ENCODE measurements at regions not wholly inside any gene's neighbourhood (a gene's known extent, or its start where the extent isn't known, plus 50 kb on each side); places are given as distances from the start of the nearest gene placed in this dataset.
"Not testable (repeated sequence)": the region's sequence is repeated elsewhere in the genome, so short reads cannot be mapped to it uniquely, and the experiment has no call there.

GRCh38 chr14:58752771-58753201 is 115.0 kb downstream of the DACT1 start:
- peak; percentile 35 for DNase-seq (ENCODE audit: low read depth)

- DNase-seq (ENCODE audit: low read depth) = no peak
Measured at GRCh38 chr14:58755031-58755925, 117.5 kb downstream of the DACT1 start.

- DNase-seq (ENCODE audit: low read depth) = no peak
Measured at GRCh38 chr14:58760121-58760520, 122.4 kb downstream of the DACT1 start.

GRCh38 chr14:58762629-58763028 is 124.9 kb downstream of the DACT1 start:
- DNase-seq (ENCODE audit: low read depth) = no peak

GRCh38 chr14:58763210-58763609 is 125.4 kb downstream of the DACT1 start:
- no peak for DNase-seq (ENCODE audit: low read depth)

GRCh38 chr14:58765418-58765831 is 127.7 kb downstream of the DACT1 start:
- DNase-seq (ENCODE audit: low read depth) = no peak

GRCh38 chr14:58765843-58766242 is 128.1 kb downstream of the DACT1 start:
- no peak for DNase-seq (ENCODE audit: low read depth)

GRCh38 chr14:58769011-58769643 is 131.4 kb downstream of the DACT1 start:
- no peak for DNase-seq (ENCODE audit: low read depth)

GRCh38 chr14:58769771-58770170 is 132.0 kb downstream of the DACT1 start:
- no peak for DNase-seq (ENCODE audit: low read depth)

- DNase-seq (ENCODE audit: low read depth) = no peak
Measured at GRCh38 chr14:58770491-58770982, 132.8 kb downstream of the DACT1 start.

GRCh38 chr14:58771016-58771415 is 133.3 kb downstream of the DACT1 start:
- DNase-seq (ENCODE audit: low read depth) = no peak

- DNase-seq (ENCODE audit: low read depth) = no peak
Measured at GRCh38 chr14:58772116-58772515, 134.4 kb downstream of the DACT1 start.

- DNase-seq (ENCODE audit: low read depth) = peak; percentile 88
Measured at GRCh38 chr14:58772794-58773620, 135.2 kb downstream of the DACT1 start.

- no peak for DNase-seq (ENCODE audit: low read depth)
Measured at GRCh38 chr14:58774531-58774930, 136.8 kb downstream of the DACT1 start.

GRCh38 chr14:58775130-58775529 is 137.4 kb downstream of the DACT1 start:
- not testable (repeated sequence) for DNase-seq (ENCODE audit: low read depth)

GRCh38 chr14:58776516-58776915 is 138.8 kb downstream of the DACT1 start:
- no peak for DNase-seq (ENCODE audit: low read depth)

- DNase-seq (ENCODE audit: low read depth) = peak; percentile 30
Measured at GRCh38 chr14:58777541-58777979, 139.8 kb downstream of the DACT1 start.

GRCh38 chr14:58778202-58778601 is 140.4 kb downstream of the DACT1 start:
- no peak for DNase-seq (ENCODE audit: low read depth)

- no peak for DNase-seq (ENCODE audit: low read depth)
Measured at GRCh38 chr14:58779376-58779775, 141.6 kb downstream of the DACT1 start.

GRCh38 chr14:58780185-58780584 is 142.4 kb downstream of the DACT1 start:
- no peak for DNase-seq (ENCODE audit: low read depth)

GRCh38 chr14:58780605-58781004 is 142.8 kb downstream of the DACT1 start:
- DNase-seq (ENCODE audit: low read depth) = no peak

GRCh38 chr14:58782011-58782410 is 144.2 kb downstream of the DACT1 start:
- no peak for DNase-seq (ENCODE audit: low read depth)

Data from M059J (cell line).